ENCODE measurements at regions not wholly inside any gene's neighbourhood (a gene's known extent, or its start where the extent isn't known, plus 50 kb on each side); places are given as distances from the start of the nearest gene placed in this dataset.

GRCh38 chr14:22513066-22513812 is 75.8 kb downstream of the DAD1 start:
- no peak for DNase-seq

- DNase-seq = no peak
These were observed 76.8 kb downstream of the DAD1 start for GRCh38 chr14:22512106-22512814.

- DNase-seq = no peak
These were observed 78.4 kb downstream of the DAD1 start for GRCh38 chr14:22510527-22511110.

- no peak for DNase-seq
These were observed 79.2 kb downstream of the DAD1 start for GRCh38 chr14:22509751-22510300.

- no peak for DNase-seq
These were observed 79.9 kb downstream of the DAD1 start for GRCh38 chr14:22509036-22509709.

- no peak for DNase-seq
These were observed 80.4 kb downstream of the DAD1 start for GRCh38 chr14:22508662-22509035.

- DNase-seq = no peak
These were observed 80.9 kb downstream of the DAD1 start for GRCh38 chr14:22508150-22508457.

GRCh38 chr14:22506778-22507351 is 82.2 kb downstream of the DAD1 start:
- DNase-seq = no peak

GRCh38 chr14:22506378-22506710 is 82.7 kb downstream of the DAD1 start:
- DNase-seq = no peak

- DNase-seq = no peak
These were observed 83.2 kb downstream of the DAD1 start for GRCh38 chr14:22505697-22506377.

GRCh38 chr14:22505309-22505696 is 83.7 kb downstream of the DAD1 start:
- no peak for DNase-seq

- DNase-seq = no peak
These were observed 86.5 kb downstream of the DAD1 start for GRCh38 chr14:22502551-22502950.

- DNase-seq = no peak
These were observed 87.0 kb downstream of the DAD1 start for GRCh38 chr14:22502007-22502406.

- no peak for DNase-seq
These were observed 87.9 kb downstream of the DAD1 start for GRCh38 chr14:22500954-22501726.

- DNase-seq = no peak
These were observed 88.5 kb downstream of the DAD1 start for GRCh38 chr14:22500525-22500924.

GRCh38 chr14:22497671-22498093 is 91.3 kb downstream of the DAD1 start:
- DNase-seq = no peak

- no peak for DNase-seq
These were observed 91.9 kb downstream of the DAD1 start for GRCh38 chr14:22497144-22497423.

- no peak for DNase-seq
These were observed 94.4 kb downstream of the DAD1 start for GRCh38 chr14:22494486-22495135.

GRCh38 chr14:22493753-22494152 is 95.3 kb downstream of the DAD1 start:
- no peak for DNase-seq

- no peak for DNase-seq
These were observed 96.1 kb downstream of the DAD1 start for GRCh38 chr14:22492622-22493542.
